Glomerular visceral epithelial cell (primary cell): ENCODE measurements at regions not wholly inside any gene's neighbourhood (a gene's known extent, or its start where the extent isn't known, plus 50 kb on each side); places are given as distances from the start of the nearest gene placed in this dataset.

ENCODE experiments used
- DNase-seq: peaks from one replicate; pipeline ENCODE4 v3.0.0-alpha.2; 2016; ENCODE audit errors: extremely low spot score

GRCh38 chr22:48261706-48262105 is 1499.3 kb downstream of the TBC1D22A start:
- no peak for DNase-seq

GRCh38 chr22:48261048-48261621 is 1498.7 kb downstream of the TBC1D22A start:
- no peak for DNase-seq

GRCh38 chr22:48259991-48260670 is 1497.7 kb downstream of the TBC1D22A start:
- DNase-seq, result no peak

- DNase-seq, result no peak
These were observed 1496.4 kb downstream of the TBC1D22A start for GRCh38 chr22:48258811-48259210.

- DNase-seq, result no peak
These were observed 1495.7 kb downstream of the TBC1D22A start for GRCh38 chr22:48258064-48258701.

- DNase-seq, result no peak
These were observed 1495.2 kb downstream of the TBC1D22A start for GRCh38 chr22:48257685-48258055.

GRCh38 chr22:48256776-48257684 is 1494.6 kb downstream of the TBC1D22A start:
- DNase-seq, result no peak

GRCh38 chr22:48256041-48256739 is 1493.7 kb downstream of the TBC1D22A start:
- no peak for DNase-seq

GRCh38 chr22:48254311-48254873 is 1491.9 kb downstream of the TBC1D22A start:
- no peak for DNase-seq

GRCh38 chr22:48253573-48253972 is 1491.1 kb downstream of the TBC1D22A start:
- no peak for DNase-seq

GRCh38 chr22:48253136-48253535 is 1490.7 kb downstream of the TBC1D22A start:
- no peak for DNase-seq

GRCh38 chr22:48251629-48252028 is 1489.2 kb downstream of the TBC1D22A start:
- DNase-seq, result no peak

- DNase-seq, result no peak
These were observed 1488.6 kb downstream of the TBC1D22A start for GRCh38 chr22:48250937-48251530.

GRCh38 chr22:48250286-48250895 is 1487.9 kb downstream of the TBC1D22A start:
- DNase-seq, result no peak

- DNase-seq, result no peak
These were observed 1487.3 kb downstream of the TBC1D22A start for GRCh38 chr22:48249713-48250268.

GRCh38 chr22:48248901-48249455 is 1486.5 kb downstream of the TBC1D22A start:
- DNase-seq, result no peak

- no peak for DNase-seq
These were observed 1485.4 kb downstream of the TBC1D22A start for GRCh38 chr22:48247829-48248228.

- no peak for DNase-seq
These were observed 1482.7 kb downstream of the TBC1D22A start for GRCh38 chr22:48245196-48245485.

- DNase-seq, result no peak
These were observed 1482.1 kb downstream of the TBC1D22A start for GRCh38 chr22:48244388-48245195.
